GM06990 (cell line): ENCODE measurements at regions not wholly inside any gene's neighbourhood (a gene's known extent, or its start where the extent isn't known, plus 50 kb on each side); places are given as distances from the start of the nearest gene placed in this dataset.

Experiments used
- DNase-seq: peaks from one replicate; pipeline ENCODE4 v3.0.0-alpha.2; 2011; ENCODE audit not compliant: insufficient read length; ENCODE audit errors: extremely low read depth
- H3K27me3 ChIP-seq: replicated peaks from 2 replicates; pipeline ENCODE4 v1.6.0; 2011; ENCODE audit warnings: low read length; ENCODE audit not compliant: control insufficient read depth, insufficient read depth
- H3K36me3 ChIP-seq: 2 replicates; pipeline ENCODE4 v1.5.1; 2011; ENCODE audit warnings: low read length; ENCODE audit not compliant: control insufficient read depth, insufficient read depth
- H3K4me3 ChIP-seq: replicated peaks from 2 replicates; pipeline ENCODE4 v1.5.1; 2011; ENCODE audit warnings: low read depth, mild to moderate bottlenecking, control low read depth, low read length
- CTCF ChIP-seq: IDR thresholded peaks from 2 replicates; pipeline ENCODE4 v1.5.1; 2011; ENCODE audit warnings: low read length, control low read depth, mild to moderate bottlenecking, inconsistent platforms; ENCODE audit not compliant: insufficient read depth, poor library complexity, severe bottlenecking

- DNase-seq, result no peak
- Histone ChIP-seq H3K27me3 (no peaks in the 10 kb centered on the region), H3K4me3 (no peak overlapping the region), H3K36me3 (no peaks in the 10 kb centered on the region)
- no peak for TF ChIP-seq CTCF
Observed at GRCh38 chr2:139643139-139643538, 862.9 kb upstream of the NXPH2 start.

- no peak for DNase-seq
- H3K36me3 ChIP-seq, result no peaks in the 10 kb centered on the region
- no peak for TF ChIP-seq CTCF
- no peaks in the 10 kb centered on the region for H3K27me3 ChIP-seq
- H3K4me3 ChIP-seq, result no peak overlapping the region
Observed at GRCh38 chr2:139631966-139632365, 851.8 kb upstream of the NXPH2 start.

GRCh38 chr2:139628931-139629330, 848.7 kb upstream of the NXPH2 start:
- H3K36me3 ChIP-seq, result no peaks in the 10 kb centered on the region
- TF ChIP-seq CTCF, result no peak
- no peaks in the 10 kb centered on the region for H3K27me3 ChIP-seq
- no peak overlapping the region for H3K4me3 ChIP-seq
- DNase-seq, result no peak

GRCh38 chr2:139626128-139626527, 845.9 kb upstream of the NXPH2 start:
- no peaks in the 10 kb centered on the region for H3K27me3 ChIP-seq
- no peaks in the 10 kb centered on the region for H3K36me3 ChIP-seq
- TF ChIP-seq CTCF, result no peak
- H3K4me3 ChIP-seq, result no peak overlapping the region
- no peak for DNase-seq

- Histone ChIP-seq H3K27me3 (no peaks in the 10 kb centered on the region), H3K4me3 (no peak overlapping the region), H3K36me3 (no peaks in the 10 kb centered on the region)
- no peak for TF ChIP-seq CTCF
- DNase-seq, result no peak
Observed at GRCh38 chr2:139622691-139623090, 842.5 kb upstream of the NXPH2 start.

GRCh38 chr2:139617747-139618146, 837.6 kb upstream of the NXPH2 start:
- DNase-seq, result no peak
- no peak for TF ChIP-seq CTCF
- Histone ChIP-seq H3K27me3 (no peaks in the 10 kb centered on the region), H3K36me3 (no peaks in the 10 kb centered on the region), H3K4me3 (no peak overlapping the region)
